Choroid plexus epithelial cell (primary cell): ENCODE measurements at regions not wholly inside any gene's neighbourhood (a gene's known extent, or its start where the extent isn't known, plus 50 kb on each side); places are given as distances from the start of the nearest gene placed in this dataset.

Experiments
- DNase-seq: peaks from one replicate; pipeline ENCODE4 v3.0.0-alpha.2; 2010; ENCODE audit warnings: low read depth
- H3K4me3 ChIP-seq: 2 replicates; pipeline ENCODE4 v1.5.1; 2011; ENCODE audit warnings: low read depth, mild to moderate bottlenecking, control low read depth, low read length, moderate library complexity
- TF ChIP-seq, protein P1 (sequence below): conservative IDR thresholded peaks from 2 replicates; pipeline ENCODE4 v1.5.1; 2011; ENCODE audit warnings: low read depth, mild to moderate bottlenecking, control low read depth, inconsistent platforms, low read length, moderate library complexity

DNA sequence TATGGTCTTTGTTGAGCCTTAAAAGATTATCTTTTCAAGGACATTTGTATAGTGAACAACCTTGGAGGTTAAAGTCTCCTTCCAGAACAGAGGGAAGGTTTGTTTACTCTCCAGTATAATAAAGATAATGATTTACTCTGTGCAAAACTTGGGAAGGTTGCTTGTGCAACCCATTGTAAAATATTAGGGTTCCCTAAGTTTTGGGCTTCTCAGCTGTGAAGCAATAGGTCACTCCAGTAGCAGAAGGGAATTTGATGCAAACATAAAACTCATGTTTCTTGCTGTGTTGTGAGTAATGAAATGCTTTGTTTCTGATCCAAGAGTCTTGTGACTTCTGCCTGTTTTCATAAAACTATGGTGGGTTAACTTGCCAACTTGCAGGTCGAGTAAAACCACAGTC lies 177.5 kb downstream of the SUCNR1 start:
- DNase-seq = peak; percentile 83
- TF ChIP-seq, protein P1, sequence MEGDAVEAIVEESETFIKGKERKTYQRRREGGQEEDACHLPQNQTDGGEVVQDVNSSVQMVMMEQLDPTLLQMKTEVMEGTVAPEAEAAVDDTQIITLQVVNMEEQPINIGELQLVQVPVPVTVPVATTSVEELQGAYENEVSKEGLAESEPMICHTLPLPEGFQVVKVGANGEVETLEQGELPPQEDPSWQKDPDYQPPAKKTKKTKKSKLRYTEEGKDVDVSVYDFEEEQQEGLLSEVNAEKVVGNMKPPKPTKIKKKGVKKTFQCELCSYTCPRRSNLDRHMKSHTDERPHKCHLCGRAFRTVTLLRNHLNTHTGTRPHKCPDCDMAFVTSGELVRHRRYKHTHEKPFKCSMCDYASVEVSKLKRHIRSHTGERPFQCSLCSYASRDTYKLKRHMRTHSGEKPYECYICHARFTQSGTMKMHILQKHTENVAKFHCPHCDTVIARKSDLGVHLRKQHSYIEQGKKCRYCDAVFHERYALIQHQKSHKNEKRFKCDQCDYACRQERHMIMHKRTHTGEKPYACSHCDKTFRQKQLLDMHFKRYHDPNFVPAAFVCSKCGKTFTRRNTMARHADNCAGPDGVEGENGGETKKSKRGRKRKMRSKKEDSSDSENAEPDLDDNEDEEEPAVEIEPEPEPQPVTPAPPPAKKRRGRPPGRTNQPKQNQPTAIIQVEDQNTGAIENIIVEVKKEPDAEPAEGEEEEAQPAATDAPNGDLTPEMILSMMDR = no peak
- no peak overlapping the region for H3K4me3 ChIP-seq

DNA sequence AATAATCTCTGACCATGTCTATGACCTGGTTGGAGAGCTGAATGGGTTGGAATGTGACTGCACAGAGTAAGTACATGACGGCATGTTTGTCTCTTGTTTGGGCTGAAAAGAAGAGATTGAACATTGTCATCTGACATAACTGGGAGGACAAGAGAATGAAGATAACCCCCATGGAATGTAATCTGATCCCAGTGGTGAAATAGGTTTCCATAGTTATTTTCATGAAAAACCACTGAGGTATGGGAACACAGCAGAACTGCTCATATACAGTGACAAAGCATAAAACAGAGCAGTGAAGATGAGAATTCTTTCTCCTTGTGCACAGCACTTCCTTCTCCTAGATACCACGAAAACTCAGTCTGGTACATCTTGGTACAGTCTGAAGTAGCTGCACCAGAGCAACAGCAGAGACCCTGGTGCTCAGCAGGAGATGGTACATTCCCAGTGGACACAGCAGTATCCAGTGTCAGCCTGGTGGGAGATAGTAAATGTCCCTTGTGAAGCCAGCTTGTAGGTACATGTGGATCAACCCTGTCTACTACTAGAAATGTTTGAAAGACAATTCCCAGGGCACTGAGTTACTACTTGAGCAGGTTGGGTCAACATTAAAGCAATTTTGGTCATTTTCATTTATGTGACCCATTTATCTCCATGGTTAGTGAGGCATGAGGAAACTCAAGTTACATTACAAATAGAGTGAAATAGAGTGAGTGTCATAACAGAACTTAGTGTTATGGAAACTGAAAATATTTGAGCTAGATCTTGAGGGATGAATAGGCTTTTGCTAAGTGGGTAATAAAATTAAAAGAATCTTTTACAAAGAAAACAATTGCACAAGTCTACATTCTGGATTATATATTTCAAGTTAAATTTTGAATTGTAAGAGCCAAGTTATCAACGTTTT lies 178.3 kb downstream of the SUCNR1 start:
- DNase-seq = peak; percentile 89
- H3K4me3 ChIP-seq = no peak overlapping the region
- TF ChIP-seq, protein P1 = no peak

DNA sequence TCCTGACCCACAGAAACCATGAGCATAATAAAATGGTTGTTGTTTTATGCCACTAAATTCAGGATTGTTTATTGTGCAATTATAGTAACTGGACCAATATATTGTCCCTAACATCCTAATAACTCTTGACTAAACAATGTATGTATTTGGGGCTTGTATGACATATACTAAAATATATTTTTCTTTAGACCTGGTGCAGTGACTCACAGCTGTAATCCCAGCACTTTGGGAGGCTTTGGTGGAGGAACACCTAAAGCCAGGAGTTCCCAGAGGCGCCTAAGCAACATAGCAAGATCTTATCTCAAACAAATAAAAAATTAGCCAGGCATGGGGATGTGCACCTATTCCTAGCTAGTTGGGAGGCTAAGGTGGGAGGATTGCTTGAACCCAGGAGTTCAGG lies 180.4 kb downstream of the SUCNR1 start:
- no peak overlapping the region for H3K4me3 ChIP-seq
- DNase-seq = no peak
- TF ChIP-seq, protein P1 = no peak

DNA sequence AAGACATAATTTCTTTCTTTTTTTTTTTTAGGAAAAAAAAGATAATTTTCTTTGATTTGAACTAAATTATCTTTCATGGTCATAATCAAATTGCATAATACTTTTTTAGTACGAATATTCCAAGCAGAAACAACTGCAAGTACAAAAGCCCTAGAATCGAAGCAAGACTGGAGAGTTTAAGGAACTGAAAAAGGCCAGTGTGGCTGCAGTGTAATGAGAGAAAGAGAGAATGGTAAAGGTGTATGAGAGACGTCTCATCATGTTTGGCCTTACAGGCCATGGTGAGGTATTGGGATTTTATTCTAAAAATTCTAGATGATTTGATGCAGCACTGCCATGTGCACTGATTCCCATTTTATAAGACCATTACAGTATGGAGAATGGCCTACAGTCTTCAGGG lies 180.9 kb downstream of the SUCNR1 start:
- no peak overlapping the region for H3K4me3 ChIP-seq
- TF ChIP-seq, protein P1 = no peak
- DNase-seq = no peak

DNA sequence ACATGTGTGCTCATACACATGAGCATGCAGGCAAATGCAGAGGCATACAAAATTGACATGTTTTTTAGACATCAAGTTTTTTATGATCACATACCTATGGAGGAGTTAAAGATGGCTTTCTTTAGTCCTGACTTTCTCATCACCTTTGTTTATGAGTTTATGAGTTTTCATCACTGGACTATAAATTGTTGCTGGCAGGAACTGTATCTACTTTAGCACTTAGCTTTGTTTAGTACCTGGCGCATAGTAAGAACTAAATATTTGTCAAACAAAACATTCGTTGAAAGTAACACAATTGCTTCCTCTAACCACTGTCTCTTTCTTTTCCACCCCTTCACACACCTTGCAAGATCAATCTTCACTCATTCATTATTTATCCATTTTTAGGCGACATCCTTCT lies 182.6 kb downstream of the SUCNR1 start:
- TF ChIP-seq, protein P1 = no peak
- no peak for DNase-seq
- H3K4me3 ChIP-seq = no peak overlapping the region

DNA sequence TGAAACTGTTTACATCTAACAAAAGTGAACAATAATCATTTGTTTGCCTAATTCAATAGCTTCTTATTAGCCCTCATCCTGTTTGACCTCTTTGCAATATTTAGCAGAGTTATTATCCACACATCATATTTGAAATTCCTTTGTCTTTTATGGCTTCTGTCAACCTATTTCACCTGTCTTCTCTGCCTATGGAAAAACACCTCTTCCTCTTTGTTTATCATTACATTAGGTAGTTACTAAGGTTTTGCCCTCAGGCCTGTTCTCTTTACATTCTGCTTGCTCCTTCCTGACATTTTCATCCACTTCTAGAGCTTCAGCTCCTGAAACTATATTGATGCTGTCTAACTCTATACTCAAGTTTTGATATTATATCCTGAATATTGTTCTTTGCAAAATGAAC lies 183.0 kb downstream of the SUCNR1 start:
- DNase-seq = no peak
- TF ChIP-seq, protein P1 = no peak
- no peak overlapping the region for H3K4me3 ChIP-seq

DNA sequence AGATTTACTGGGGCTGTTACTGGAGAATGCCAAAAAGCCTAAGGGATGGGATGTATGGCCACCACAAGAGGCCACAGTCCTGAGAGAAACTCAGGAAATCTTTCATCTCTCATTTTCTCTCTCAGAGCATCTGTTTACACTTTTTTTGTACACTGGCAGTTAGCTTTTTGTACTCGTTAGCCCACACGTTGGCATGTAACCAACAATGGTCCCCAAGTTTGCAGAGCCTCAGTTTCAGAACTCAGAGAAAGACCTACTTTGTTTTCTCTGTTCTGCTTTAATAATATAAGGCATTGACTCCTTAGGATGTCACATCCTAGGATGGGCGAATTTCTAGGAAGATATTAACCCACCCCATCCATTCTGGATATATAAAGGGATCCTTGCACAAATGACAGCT lies 183.5 kb downstream of the SUCNR1 start:
- DNase-seq = no peak
- no peak overlapping the region for H3K4me3 ChIP-seq
- TF ChIP-seq, protein P1 = no peak
